Right renal pelvis (tissue), 4 donors: ENCODE measurements at regions not wholly inside any gene's neighbourhood (a gene's known extent, or its start where the extent isn't known, plus 50 kb on each side); places are given as distances from the start of the nearest gene placed in this dataset.

Source experiments
- DNase-seq, 4 donors: peaks; one replicate each; pipeline ENCODE4 v3.0.0-alpha.2; 2013; ENCODE audit warnings: low read depth in 4 of 4, low spot score in 3 of 4, missing footprints in 1 of 4

DNA sequence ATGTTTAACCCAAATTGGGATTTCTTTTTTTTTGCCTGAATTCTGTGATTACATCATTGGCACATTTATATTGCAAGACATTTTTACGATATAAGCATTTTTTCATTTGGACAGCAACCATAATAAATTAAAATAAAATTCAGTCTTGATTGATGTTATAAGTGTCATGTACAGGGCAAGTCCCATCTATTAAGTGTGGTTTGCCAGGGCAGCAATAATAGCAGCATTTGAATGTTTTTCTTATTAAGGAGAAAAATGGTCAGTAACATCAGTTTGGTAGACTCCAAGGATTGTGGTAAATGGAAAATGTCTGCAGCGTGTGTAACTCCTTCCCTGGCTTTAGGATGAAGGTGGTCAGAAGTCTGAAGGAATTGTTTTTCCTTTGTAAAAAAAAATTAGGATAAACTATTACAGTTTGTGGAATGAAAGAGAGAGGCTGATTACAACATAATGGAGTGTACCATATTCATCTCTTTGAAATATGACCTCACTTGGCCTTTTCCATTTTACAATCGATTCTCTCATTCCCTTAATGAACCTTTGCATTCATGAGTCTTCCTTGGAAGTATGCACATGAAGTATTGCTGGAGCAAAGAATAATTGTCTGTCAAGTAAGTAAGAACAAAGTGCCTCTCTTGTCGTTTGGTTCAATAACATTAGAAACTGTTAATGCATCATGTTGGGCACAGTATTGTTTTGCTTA, 405.4 kb upstream of the THRB start:
- DNase-seq: no peak

- no peak for DNase-seq
Measured at GRCh38 chr3:24905266-24905665, 410.6 kb upstream of the THRB start.

DNA sequence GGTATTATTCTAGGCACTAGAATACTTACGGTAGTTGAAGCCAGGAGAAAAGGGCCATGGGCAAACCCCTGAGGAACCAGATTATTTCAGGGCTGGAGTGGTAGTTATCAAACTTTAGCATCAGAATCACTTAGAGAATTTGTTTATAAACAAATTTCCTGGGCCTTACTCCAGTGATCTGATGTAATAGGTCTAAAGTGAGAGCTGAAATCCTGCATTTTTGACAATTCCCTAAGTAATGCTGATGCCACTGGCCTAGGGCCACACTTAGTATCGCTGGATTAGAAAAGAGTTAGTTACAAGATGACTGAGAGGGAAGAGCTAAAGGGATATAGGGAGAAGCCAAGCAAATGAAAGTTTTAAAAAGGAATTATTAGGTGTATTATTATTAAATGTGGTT, 412.5 kb upstream of the THRB start:
- DNase-seq: no peak

GRCh38 chr3:24911076-24911475, 416.4 kb upstream of the THRB start:
- DNase-seq: no peak

- no peak for DNase-seq
Measured at GRCh38 chr3:24915639-24916038, 421.0 kb upstream of the THRB start.

- no peak for DNase-seq
Measured at GRCh38 chr3:24917908-24918307, 423.3 kb upstream of the THRB start.

DNA sequence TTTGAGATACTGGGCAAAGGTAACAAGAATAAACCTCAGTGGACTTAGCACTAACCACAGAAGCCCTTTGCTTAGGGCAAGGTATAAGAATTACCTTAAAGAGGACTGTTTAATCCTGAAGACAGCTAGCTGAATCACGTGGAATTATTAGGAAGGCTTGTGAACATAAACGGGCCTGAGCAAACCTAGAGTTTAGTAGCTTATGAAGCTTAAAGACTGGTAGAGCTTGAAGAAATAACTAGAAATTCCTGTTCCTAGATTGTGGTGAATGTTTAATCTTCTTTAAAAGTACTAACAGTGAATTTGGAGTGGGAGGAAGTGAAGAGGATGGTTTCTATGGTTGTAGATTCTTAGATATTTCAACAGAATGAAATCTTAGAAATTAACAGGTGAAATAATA, 428.9 kb upstream of the THRB start:
- DNase-seq: peak in 2 of 4 donors; percentile 38 to 42

GRCh38 chr3:24929521-24929920, 434.9 kb upstream of the THRB start:
- DNase-seq: no peak

DNA sequence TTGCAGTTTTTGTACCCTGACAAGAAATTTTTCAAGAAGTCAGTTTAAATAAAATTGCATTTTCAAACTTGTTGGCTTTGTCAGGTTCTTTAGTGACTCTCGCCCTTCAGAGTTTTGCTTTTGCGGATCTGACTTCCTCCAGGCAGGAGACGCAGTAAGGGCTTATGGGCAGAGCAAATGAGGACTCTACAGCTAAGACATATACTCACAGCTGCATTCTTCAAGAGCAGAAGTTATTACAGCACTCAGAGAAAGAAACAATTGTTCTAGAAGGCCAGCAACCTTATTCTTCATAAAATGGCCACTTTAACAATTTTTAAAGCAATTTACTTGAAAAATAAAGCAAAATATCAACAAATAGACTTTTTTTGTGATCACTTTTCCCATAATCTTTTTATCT, 438.8 kb upstream of the THRB start:
- DNase-seq: no peak

DNA sequence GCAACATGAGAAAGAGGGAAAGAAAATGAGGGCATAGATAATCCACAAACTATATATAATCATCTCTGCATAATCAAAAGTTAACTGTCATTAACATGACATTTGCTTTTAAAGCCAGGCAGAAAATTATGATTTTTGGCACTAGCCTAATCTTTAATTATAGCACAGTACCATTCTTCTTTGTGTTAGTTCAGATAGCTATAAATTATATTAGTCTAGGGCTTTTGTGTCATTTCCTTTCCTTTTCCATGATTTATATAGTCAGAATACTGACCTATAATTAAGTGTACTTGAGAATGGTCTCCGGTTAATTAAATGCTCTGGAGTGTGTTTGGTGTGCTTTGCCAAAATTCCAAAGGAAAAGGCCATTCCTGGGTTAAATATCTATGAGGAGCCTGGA, 441.9 kb upstream of the THRB start:
- DNase-seq: no peak

- DNase-seq: no peak
Measured at GRCh38 chr3:24937228-24937627, 442.6 kb upstream of the THRB start.

DNA sequence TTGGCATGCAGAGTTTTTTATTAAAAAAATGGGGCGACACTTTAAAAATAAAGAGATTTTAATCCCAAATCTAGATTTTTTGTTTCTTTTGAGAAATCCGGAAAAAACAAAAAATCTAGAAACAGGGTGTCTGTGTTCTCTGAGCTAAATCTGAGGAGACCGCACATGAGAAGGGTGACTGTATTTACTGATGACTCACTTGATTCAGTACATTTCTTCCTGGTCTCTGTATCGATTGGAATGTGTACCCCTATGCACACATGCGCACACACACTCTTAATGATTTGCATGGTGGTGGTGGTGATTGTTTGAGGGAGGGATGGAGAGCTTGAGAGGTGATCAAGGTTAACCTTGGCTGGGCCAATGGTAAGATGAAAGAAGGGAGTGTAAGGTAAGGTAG, 443.1 kb upstream of the THRB start:
- no peak for DNase-seq

GRCh38 chr3:24943961-24944360, 449.3 kb upstream of the THRB start:
- no peak for DNase-seq

DNA sequence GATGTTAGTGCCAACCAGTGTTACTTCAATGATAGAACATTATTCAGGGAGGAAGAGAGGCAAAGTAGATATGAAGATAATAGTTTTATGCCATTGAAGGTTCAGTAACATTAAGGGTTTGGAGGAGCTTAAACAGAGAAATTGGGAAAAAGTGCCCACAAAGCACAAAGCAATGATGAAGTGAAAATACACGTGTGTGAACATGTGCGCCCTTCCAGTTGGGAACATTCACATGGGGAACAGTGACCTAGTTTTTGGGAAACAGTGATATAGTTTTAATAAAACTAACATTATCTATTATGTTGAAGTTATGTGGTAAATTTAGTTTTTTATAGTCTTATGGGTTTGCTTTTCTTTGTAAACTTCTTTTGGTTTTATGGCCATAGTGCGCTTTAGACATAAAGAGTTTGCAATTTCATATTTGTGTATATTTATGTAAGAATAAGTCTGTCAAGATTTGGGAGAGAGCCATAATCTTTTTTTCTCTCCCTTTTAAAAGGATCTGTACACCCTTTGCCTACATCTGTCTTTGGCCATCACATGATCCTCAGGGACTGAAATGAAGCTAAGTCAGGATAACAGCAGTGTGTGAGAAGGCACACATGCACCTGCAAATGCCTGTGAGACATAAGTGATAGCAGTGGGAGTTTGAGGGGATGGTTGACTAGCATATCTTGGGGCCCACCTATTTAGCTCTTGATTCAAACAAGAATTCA, 450.3 kb upstream of the THRB start:
- no peak for DNase-seq

- no peak for DNase-seq
Measured at GRCh38 chr3:24945563-24945962, 450.9 kb upstream of the THRB start.

DNA sequence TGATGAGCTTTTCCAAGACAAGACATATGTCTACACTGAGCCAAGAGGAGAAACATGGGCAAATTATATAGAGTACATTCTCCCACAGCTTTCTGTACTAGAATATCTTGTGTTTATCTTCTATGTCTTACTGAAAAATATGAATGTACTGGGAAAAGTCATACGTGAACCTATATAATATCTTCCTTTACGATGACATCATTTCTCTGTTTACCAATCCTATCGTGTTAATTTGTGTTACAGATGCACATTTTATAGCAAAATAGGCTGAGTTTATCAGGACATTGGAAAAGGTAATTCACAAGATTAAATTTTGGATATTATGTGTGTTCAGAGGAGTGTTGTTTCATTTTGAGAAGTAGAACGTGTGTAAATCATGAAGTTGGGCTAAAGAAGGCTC, 452.5 kb upstream of the THRB start:
- no peak for DNase-seq

- no peak for DNase-seq
Measured at GRCh38 chr3:24951180-24951579, 456.5 kb upstream of the THRB start.

- DNase-seq: no peak
Measured at GRCh38 chr3:24952388-24952787, 457.7 kb upstream of the THRB start.

DNA sequence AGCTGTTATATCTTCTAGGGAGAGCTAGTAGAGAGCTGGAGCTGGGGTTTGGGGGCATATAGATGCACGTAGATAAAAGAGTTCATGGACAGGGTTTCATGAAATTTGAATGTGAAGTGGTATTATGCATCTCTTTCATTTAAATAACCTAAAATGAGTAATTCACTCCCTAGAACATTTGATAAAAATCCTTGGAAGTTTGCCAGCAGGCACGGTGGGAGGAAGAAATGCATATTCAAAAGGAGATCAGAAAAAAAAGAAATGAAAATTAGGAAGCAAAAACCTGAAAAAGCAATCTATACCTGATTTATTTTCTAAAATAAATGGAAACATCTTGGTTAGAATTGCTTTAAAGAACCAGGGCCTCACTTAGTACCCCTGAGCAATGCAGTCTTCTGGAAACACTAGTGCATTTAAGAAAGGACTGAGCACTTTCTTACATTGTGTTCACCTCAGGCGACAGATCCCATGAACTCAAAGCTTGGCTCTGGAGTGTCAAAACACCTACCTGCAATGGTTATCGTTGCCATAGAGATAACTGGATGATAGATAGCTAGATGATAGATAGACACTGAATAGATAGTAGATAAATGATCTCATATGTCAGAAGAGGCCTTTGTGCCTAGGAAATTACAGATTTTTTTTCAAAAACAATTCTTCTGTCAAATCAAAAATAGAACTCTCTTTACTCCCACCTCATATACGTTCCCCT, 458.6 kb upstream of the THRB start:
- no peak for DNase-seq

GRCh38 chr3:24956613-24957012, 462.0 kb upstream of the THRB start:
- DNase-seq: no peak

DNA sequence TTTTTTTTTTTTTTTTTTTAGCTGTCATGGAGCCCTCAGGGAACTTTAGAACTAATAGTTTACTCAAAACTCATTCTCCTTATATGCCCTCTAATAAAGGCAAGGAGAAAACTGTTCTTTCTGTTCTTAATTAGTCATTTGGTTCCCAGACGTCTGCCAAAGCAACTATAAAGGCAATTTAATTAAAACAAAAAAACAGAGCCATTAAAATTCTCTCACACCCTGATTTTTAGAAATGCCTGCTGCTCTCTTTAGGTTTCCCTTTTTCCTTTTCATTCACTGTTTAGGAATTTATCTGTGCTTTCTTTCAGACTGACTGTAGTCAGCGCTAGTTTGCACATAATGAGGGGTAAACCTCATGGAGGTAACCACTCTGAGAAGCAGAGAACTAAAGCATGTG, 463.6 kb upstream of the THRB start:
- DNase-seq: no peak

GRCh38 chr3:24958910-24959447, 464.3 kb upstream of the THRB start:
- DNase-seq: no peak
